AG04449 (cell line): ENCODE measurements at regions not wholly inside any gene's neighbourhood (a gene's known extent, or its start where the extent isn't known, plus 50 kb on each side); places are given as distances from the start of the nearest gene placed in this dataset.

Source experiments
- CTCF ChIA-PET: fragments of 350-600 bp; formaldehyde crosslinking; extraction: SDS; loops from one replicate; lab custom pipeline; 2021; ENCODE audit warnings: antibody characterized with exemption; lab: Yijun Ruan, JAX
- POLR2A ChIA-PET: fragments of 400-600, 350-600 bp; formaldehyde crosslinking; extraction: SDS; loops from one replicate; lab custom pipeline; 2020; ENCODE audit warnings: antibody characterized with exemption, inconsistent platforms; lab: Yijun Ruan, JAX
- DNase-seq: peaks from one replicate; pipeline ENCODE4 v3.0.0-alpha.2; 2010; ENCODE audit warnings: low read depth, low spot score
- H3K4me3 ChIP-seq: 2 replicates; pipeline ENCODE4 v1.5.1; 2011; ENCODE audit warnings: low read depth, mild to moderate bottlenecking, control low read depth, low read length
- CTCF ChIP-seq: IDR thresholded peaks from one replicate; pipeline ENCODE4 v1.5.1; 2011; ENCODE audit warnings: mild to moderate bottlenecking, moderate library complexity, low read length, control low read depth, inconsistent platforms; ENCODE audit not compliant: insufficient read depth; ENCODE audit errors: missing control alignments

- TF ChIP-seq CTCF, result no peak
- CTCF ChIA-PET, result no interaction called here
- POLR2A ChIA-PET, result no interaction called here
- no peak for DNase-seq
- no peak overlapping the region for H3K4me3 ChIP-seq
Measured at GRCh38 chr20:40930561-40930960, 98.1 kb upstream of the TOP1 start.

GRCh38 chr20:40931410-40932044, 97.1 kb upstream of the TOP1 start:
- ChIA-PET POLR2A (no interaction called here), CTCF (no interaction called here)
- H3K4me3 ChIP-seq, result no peak overlapping the region
- no peak for DNase-seq
- no peak for TF ChIP-seq CTCF

- no peak overlapping the region for H3K4me3 ChIP-seq
- no peak for TF ChIP-seq CTCF
- POLR2A ChIA-PET, result no interaction called here
- DNase-seq, result no peak
- CTCF ChIA-PET, result no interaction called here
Measured at GRCh38 chr20:40932436-40932835, 96.2 kb upstream of the TOP1 start.

- no peak for TF ChIP-seq CTCF
- ChIA-PET CTCF (no interaction called here), POLR2A (no interaction called here)
- no peak for DNase-seq
- no peak overlapping the region for H3K4me3 ChIP-seq
Measured at GRCh38 chr20:40933758-40934157, 94.9 kb upstream of the TOP1 start.

- TF ChIP-seq CTCF, result no peak
- ChIA-PET POLR2A (no interaction called here), CTCF (interaction anchor here (1.0 kb wide), 1 partner anchor 12 kb away, joined by 3 read pairs; no protein-coding TSS in a partner anchor)
- H3K4me3 ChIP-seq, result no peak overlapping the region
- DNase-seq, result no peak
Measured at GRCh38 chr20:40938020-40938419, 90.6 kb upstream of the TOP1 start.

- no peak overlapping the region for H3K4me3 ChIP-seq
- TF ChIP-seq CTCF, result no peak
- ChIA-PET CTCF (no interaction called here), POLR2A (no interaction called here)
- no peak for DNase-seq
Measured at GRCh38 chr20:40939667-40940066, 89.0 kb upstream of the TOP1 start.
